ENCODE measurements at regions not wholly inside any gene's neighbourhood (a gene's known extent, or its start where the extent isn't known, plus 50 kb on each side); places are given as distances from the start of the nearest gene placed in this dataset.
"Not testable (repeated sequence)": the region's sequence is repeated elsewhere in the genome, so short reads cannot be mapped to it uniquely, and the experiment has no call there.

DNA sequence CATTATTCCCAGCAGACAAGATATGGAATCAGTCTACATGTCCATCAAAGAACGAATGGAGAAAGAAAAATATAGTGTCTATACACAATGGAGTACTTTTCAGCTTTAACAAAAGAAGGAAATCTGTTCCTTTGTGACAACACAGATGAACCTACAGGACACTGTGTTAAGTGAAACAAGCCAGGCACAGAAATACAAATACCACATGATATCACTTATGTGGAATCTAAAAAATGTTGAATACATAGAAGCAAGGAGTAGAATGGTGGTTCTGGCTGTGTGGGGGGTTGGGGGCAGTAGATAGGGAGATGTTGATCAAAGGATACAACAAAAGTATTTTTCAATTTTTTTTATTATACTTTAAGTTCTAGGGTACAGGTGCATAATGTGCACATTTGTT, 347.7 kb upstream of the MAP2 start:
- DNase-seq = no peak

GRCh38 chr2:209086761-209087160, 337.1 kb upstream of the MAP2 start:
- DNase-seq = no peak

DNA sequence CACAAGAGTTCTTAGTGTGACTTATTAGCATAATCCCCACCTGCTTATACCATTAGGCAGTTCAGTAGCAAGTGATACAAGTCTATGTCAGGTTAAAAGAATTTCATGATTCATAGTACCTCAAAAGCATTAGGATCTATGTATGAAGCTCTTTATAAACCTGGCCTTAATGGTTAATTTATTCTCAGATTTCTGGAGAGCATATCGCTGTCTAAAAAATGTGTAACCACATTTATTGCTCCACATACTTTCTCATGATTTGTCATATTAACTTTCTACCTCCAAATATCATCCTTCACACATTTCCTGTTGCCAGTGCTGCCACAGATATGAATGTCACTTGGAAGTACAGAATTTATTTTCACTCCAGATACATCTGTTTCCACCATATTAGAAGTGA, 332.8 kb upstream of the MAP2 start:
- no peak for DNase-seq

GRCh38 chr2:209094221-209094620, 329.6 kb upstream of the MAP2 start:
- DNase-seq = no peak

- no peak for DNase-seq
Observed at GRCh38 chr2:209095432-209095831, 328.4 kb upstream of the MAP2 start.

DNA sequence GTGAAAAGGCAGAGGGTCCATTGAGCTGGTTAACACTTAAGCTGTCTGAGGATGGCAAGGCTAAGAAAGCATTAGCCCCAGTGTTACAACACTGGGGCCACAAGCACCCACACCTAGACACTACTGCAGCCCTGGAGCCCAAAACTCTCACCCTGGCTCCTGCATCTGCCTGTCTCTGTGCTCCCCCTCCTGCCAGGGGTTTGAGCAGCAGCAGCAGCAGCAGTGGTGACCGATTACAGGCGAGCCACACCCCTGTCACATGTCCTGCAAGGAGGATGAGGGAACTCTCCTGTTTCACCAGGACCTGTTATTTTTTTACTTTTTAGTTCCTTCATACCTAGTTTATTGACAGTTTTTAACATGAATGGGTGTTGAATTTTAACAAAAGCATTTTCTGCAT, 326.7 kb upstream of the MAP2 start:
- DNase-seq = no peak

GRCh38 chr2:209102319-209102718, 321.5 kb upstream of the MAP2 start:
- no peak for DNase-seq

- no peak for DNase-seq
Observed at GRCh38 chr2:209113026-209113425, 310.8 kb upstream of the MAP2 start.

GRCh38 chr2:209114588-209115240, 309.1 kb upstream of the MAP2 start:
- no peak for DNase-seq

GRCh38 chr2:209121691-209122090, 302.2 kb upstream of the MAP2 start:
- no peak for DNase-seq

DNA sequence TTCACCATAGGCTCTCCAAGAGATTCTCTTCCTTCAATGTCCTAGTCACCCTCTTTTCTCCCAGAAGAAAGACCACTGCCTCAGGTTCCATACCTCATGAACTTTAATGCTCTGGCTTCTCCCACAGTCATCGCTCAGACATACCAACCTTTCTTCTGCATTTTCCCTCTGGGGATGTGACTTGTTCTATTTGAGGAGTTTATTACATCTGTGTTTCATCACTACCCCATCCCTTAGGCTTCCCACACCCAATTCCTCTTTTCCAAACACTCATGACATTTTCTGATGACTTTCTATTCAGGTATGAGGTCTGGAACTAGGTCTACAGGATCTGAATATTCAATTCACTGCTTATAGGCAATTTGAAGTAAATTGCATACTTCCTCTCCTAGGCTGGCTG, 298.6 kb upstream of the MAP2 start:
- no peak for DNase-seq

DNA sequence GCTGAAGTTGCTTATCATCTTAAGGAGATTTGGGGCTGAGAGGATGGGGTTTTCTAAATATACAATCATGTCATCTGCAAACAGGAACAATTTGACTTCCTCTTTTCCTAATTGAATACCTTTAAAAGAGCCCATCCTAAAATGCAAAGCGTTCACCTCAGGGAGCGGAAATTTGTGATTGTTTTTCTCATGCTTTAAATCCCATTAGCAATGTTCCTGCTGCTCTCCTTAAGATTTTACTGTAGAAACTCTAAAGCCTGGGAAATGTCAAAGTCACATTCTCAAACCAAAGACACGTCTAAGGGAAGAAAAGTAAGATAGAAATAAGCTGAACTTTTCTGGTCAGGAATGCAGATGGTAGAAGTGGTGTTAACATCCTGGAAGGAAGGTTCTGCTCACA, 285.8 kb upstream of the MAP2 start:
- no peak for DNase-seq

DNA sequence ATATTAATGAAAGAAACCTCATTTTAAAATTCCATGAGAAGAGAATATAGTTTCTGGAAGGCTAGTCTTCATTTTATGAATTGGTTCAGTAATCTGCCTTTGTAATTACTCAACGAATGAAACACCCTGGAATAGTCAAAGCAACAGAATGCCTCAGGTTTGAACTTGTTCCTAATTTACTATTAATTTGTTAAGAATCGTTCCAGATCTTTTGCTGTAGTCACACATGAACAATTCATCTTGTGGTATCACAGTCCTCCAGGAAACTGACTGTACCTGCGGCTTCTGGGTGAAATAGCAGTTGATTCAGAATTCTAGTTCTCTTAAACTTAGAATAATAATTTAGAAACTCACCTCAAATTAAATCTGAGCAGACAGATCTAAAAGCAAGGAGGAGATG, 282.7 kb upstream of the MAP2 start:
- DNase-seq = no peak

DNA sequence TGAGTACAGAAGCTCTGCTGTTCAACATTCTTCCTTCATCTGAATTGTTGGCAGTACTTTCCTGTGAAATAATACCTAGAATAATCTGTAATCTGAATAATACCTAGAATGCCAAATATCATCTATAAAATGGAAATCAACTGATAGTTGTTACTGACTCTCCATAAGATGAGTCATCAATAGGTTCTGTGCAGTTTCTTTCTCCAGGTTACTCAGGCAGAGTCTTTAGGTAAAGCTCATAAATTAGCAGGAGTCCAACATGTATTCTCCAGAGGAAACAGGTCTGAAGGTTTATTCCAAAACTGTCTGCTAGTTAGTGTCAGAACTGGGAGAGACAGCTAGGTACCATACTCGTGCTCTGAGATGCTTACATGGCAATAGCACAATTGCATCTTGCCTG, 282.0 kb upstream of the MAP2 start:
- DNase-seq = no peak

GRCh38 chr2:209145220-209145691, 278.6 kb upstream of the MAP2 start:
- not testable (repeated sequence) for DNase-seq

- no peak for DNase-seq
Observed at GRCh38 chr2:209145941-209146681, 277.7 kb upstream of the MAP2 start.

GRCh38 chr2:209146682-209147320, 277.0 kb upstream of the MAP2 start:
- DNase-seq = no peak

DNA sequence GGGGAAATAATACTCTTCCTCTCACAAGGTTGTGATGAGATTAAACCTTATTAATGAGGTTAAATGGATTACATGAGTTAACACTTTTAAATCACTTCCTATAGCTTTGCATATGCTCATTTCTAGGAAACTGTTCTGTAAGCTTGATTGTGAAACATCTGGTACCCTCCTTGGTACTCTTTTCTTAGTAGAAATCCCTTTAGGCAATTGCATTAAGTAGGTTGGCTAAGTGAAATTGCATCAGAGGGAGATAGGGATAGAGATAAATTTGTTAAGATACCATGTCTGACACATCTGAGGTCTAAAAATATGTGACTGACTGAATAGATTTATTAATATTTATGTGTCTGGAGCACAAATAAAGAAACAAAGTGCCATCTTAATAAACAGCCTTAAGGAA, 275.9 kb upstream of the MAP2 start:
- DNase-seq = no peak

DNA sequence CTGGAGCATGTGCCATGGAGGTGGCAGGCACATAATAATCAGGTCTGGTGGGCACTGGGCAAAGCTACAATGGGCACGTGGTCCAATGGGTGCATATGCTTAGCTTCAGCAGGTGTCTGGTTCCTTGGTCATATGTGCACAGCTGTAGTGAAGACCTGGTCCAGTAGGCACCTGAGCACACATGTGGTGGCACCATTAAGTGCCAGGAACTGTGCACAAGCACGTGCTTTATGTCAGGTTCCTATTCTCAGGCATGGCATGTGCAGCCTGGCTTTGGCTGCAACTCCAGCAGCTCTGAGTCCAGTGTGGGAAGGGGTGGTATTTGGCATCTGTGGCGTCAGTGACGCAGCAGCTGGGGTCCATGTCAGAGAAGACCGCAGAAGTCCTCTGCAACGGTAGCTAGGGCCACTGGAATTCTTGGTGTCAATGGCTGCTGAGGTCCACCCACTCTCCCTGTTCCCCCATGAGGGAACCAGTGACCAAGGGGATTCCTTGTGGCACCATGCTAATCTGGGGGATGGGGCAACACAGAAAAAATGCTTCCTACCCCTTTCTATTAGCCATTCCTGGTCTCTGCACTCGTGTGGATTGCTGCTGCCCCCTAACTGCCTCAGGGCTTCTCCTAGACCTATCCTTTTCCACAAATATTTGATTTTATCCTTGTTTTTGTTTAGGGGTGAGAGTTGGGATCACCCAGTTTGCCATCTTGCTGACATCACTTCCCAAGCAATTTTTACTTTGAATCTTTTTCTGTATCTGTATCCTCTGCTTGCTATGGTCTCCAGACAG, 262.9 kb upstream of the MAP2 start:
- no peak for DNase-seq

DNA sequence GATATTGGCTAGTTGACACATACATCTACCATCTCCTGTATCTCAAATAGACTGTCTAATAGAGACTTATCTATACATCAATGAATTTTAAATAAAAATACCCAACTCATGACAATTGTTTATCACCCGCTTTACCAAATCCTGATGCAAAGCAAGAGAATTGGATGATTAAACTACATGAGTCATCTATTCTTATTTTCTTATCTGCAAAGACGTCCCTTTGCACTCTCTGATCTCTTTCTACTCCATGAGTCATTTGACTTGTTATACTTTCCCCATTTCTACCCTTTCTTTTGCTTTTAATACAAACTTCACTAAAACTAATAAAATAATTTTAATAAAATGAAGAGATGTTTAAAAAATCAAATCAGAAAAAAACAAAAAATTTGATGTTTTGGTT, 261.7 kb upstream of the MAP2 start:
- no peak for DNase-seq

DNA sequence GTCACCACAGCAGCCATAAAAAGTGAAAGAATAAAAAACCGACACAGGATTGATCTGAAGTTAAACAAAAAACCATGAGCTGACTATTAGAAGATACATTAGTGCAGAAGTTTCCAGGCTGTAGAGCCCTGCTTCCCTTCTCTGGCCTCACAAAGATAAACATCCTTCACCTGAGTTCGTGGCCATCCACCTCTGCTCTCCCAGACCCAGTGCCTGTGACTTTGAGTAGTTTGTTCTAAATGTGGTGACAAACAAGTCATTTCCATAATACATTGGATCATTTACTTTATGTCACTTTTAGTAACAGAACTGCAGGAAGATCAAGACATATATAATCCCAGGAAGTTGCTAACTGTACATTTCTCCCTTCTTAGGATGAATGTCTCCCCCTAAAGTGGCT, 241.9 kb upstream of the MAP2 start:
- DNase-seq = no peak

DNA sequence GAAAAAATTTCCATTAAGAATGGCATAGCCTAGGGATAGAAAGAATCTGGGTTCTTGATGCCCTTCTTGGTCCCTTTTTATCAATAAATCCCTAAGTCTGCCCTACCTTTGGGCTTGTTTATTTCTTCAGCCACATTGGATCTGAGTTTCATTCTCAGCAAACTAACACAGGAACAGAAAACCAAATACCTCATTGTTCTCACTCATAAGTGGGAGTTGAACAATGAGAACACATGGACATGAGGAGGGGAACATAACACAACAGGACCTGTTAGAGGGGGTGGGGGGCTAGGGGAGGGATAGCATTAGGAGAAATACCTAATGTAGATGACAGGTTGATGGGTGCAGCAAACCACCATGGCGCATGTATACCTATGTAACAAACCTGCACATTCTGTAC, 237.0 kb upstream of the MAP2 start:
- DNase-seq = not testable (repeated sequence)

- no peak for DNase-seq
Observed at GRCh38 chr2:209189893-209190292, 234.0 kb upstream of the MAP2 start.

Data from T-helper 1 cell (primary cell).